ENCODE measurements at regions not wholly inside any gene's neighbourhood (a gene's known extent, or its start where the extent isn't known, plus 50 kb on each side); places are given as distances from the start of the nearest gene placed in this dataset.

DNA sequence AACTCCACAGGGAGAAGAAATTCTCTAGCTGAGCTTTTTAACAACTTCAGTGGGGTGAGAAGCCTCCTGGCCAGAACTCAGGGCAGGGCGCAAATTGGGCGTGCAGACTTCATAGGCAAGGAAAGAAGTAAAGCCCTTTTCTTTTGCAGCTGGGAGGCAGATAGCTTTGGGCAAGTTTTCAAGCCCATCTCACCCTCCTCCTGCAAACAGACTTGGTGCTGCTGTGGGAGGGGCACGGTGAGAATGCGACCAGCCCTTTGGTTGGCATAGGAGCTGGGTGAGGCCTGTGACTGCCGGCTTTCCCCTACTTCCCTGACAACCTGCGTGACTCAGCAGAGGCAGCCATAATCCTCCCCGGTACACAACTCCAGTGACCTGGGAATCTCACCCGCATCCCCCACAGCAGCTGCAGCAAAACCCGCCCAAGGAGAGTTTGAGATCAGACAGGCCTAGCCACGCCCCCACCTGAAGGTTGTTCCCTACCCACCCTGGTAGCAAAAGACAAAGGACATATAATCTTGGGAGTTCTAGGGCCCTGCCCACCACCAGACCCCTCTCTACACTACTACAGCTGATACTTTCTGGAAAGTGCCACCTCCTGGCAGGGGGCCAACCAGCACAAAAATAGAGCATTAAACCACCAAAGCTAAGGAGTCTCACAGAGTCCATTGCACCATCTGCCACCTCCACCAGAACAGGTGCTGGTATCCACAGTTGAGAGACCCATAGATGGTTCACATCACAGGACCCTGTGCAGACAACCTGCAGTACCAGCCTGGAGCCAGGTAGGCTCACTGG, 195.5 kb upstream of the CCL2 start:
- intact Hi-C loops (cut with DNase I): no loop called here
- H3K9me3 ChIP-seq: peaks cover 0 to 6% (median 0%) of the 10 kb centered on the region in 12 donors

DNA sequence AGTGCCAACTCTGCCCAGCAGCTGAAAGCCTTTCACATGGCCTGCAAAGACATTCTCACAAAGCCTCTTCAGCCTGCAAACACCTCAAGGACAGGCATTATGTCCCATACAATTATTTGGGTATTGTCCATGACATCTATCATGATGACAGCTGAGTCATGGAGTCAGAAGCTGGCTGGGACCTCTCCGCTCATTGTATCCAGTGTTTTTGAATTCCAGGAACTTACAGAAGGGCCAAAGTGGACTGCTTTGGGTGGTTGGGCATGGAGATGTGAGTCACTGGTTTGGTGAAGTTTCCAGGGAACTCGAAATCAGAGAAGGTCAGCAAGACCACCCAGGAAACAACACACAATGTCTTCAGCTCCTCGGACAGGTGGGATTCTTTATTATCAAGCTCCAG, 188.6 kb upstream of the CCL2 start:
- 65 to 81% (median 75%) methylated on average over 3 of the region's 3 CpGs for WGBS, 4 donors
- TF ChIP-seq POLR2A (IDR thresholded peaks at IDR 0.05): no peak
- TF ChIP-seq, protein P1, sequence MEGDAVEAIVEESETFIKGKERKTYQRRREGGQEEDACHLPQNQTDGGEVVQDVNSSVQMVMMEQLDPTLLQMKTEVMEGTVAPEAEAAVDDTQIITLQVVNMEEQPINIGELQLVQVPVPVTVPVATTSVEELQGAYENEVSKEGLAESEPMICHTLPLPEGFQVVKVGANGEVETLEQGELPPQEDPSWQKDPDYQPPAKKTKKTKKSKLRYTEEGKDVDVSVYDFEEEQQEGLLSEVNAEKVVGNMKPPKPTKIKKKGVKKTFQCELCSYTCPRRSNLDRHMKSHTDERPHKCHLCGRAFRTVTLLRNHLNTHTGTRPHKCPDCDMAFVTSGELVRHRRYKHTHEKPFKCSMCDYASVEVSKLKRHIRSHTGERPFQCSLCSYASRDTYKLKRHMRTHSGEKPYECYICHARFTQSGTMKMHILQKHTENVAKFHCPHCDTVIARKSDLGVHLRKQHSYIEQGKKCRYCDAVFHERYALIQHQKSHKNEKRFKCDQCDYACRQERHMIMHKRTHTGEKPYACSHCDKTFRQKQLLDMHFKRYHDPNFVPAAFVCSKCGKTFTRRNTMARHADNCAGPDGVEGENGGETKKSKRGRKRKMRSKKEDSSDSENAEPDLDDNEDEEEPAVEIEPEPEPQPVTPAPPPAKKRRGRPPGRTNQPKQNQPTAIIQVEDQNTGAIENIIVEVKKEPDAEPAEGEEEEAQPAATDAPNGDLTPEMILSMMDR (IDR thresholded peaks at IDR 0.05): no peak
- Histone ChIP-seq H3K27me3 (peaks cover 0 to 6% (median 0%) of the 10 kb centered on the region in 9 donors), H3K27ac (no peak overlapping the region), H3K9me3 (no peaks in the 10 kb centered on the region), H3K4me3 (no peak overlapping the region), H3K36me3 (no peaks in the 10 kb centered on the region), H3K4me1 (no peaks in the 10 kb centered on the region)
- DNase-seq: no peak
- no peak for ATAC-seq
- intact Hi-C loops (cut with DNase I): no loop called here

More for the DNA sequence above, 195.5 kb upstream of the CCL2 start:
- WGBS, 4 donors: 87 to 92% (median 89%) methylated on average over 8 to 10 of the region's 10 CpGs
- no peak for ATAC-seq
- Histone ChIP-seq H3K36me3 (no peaks in the 10 kb centered on the region), H3K4me1 (no peaks in the 10 kb centered on the region), H3K27me3 (peaks cover 0 to 14% (median 0%) of the 10 kb centered on the region in 9 donors), H3K27ac (no peak overlapping the region), H3K4me3 (no peak overlapping the region)
- no peak for DNase-seq
- TF ChIP-seq, protein P1 (IDR thresholded peaks at IDR 0.05): no peak
- TF ChIP-seq POLR2A (IDR thresholded peaks at IDR 0.05): no peak

DNA sequence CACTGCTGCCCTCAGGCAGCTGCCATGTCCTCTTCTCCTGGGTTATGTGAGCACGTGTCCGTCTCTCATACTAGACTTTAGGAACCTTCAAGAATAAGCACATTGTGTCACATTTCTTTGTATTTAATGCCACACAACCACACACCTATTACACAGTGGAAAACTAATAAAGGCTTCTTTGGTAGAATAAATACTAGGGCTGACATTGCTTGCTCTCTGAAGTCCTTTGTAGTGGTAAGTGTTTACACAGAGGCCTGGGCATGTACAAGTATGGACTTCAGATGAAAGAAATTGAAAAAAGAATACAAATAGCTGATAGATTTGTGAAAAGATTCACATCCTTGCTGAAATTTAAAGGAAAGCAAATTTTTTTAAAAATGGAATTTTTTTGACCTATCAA, 188.1 kb upstream of the CCL2 start:
- no peak for DNase-seq
- Histone ChIP-seq H3K36me3 (no peaks in the 10 kb centered on the region), H3K4me1 (no peaks in the 10 kb centered on the region), H3K27me3 (peaks cover 0 to 6% (median 0%) of the 10 kb centered on the region in 9 donors), H3K27ac (no peak overlapping the region), H3K9me3 (no peaks in the 10 kb centered on the region), H3K4me3 (no peak overlapping the region)
- ATAC-seq: no peak
- intact Hi-C loops (cut with DNase I): no loop called here
- no peak for TF ChIP-seq POLR2A (IDR thresholded peaks at IDR 0.05)
- TF ChIP-seq, protein P1 (IDR thresholded peaks at IDR 0.05): no peak
- 88 to 96% (median 90%) methylated on average over 2 of the region's 2 CpGs for WGBS, 4 donors

DNA sequence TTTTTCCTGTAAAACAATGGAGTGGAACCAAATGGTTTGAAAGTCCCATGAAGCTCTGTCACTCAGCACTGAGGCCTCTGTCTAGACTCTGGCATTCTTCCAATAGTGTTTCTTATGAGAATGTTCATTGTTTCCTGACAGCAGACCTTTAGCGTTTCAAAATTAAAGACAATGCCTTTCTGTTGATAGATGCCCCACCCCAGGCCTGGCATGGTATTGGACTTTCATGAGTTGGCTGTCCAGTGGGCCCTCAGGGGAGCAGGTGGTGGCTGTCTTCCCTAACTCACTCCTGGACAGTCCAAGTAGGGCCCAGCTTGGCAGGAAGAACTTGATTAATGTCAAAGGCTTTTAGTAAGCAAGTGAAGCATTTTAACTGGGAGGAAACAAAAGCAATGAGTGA, 186.5 kb upstream of the CCL2 start:
- H3K9me3 ChIP-seq: no peaks in the 10 kb centered on the region
- no peak for ATAC-seq

More for the DNA sequence above, 186.5 kb upstream of the CCL2 start:
- WGBS, 4 donors: 28 to 50% (median 39%) methylated on average over 1 of the region's 1 CpG
- TF ChIP-seq, protein P1 (IDR thresholded peaks at IDR 0.05): no peak
- TF ChIP-seq POLR2A (IDR thresholded peaks at IDR 0.05): no peak
- intact Hi-C loops (cut with DNase I): no loop called here
- peaks cover 0 to 6% (median 0%) of the 10 kb centered on the region in 9 donors for H3K27me3 ChIP-seq
- no peaks in the 10 kb centered on the region for H3K36me3 ChIP-seq
- no peak for DNase-seq
- H3K4me3 ChIP-seq: no peak overlapping the region
- H3K4me1 ChIP-seq: no peaks in the 10 kb centered on the region
- H3K27ac ChIP-seq: no peak overlapping the region

All from heart left ventricle (tissue), 16 donors.